Stimulated activated CD8-positive, alpha-beta memory T cell treated with anti-CD3 and anti-CD28 coated beads, Interleukin-12 subunit alpha, Interleukin-12 subunit beta, amount 100 ng/mL, for 1 hour (primary cell): ENCODE measurements at regions not wholly inside any gene's neighbourhood (a gene's known extent, or its start where the extent isn't known, plus 50 kb on each side); places are given as distances from the start of the nearest gene placed in this dataset.
"Not testable (repeated sequence)": the region's sequence is repeated elsewhere in the genome, so short reads cannot be mapped to it uniquely, and the experiment has no call there.

Source experiments
- DNase-seq: peaks from one replicate; pipeline ENCODE4 v3.0.0-alpha.2; 2020; ENCODE audit warnings: low read depth

DNA sequence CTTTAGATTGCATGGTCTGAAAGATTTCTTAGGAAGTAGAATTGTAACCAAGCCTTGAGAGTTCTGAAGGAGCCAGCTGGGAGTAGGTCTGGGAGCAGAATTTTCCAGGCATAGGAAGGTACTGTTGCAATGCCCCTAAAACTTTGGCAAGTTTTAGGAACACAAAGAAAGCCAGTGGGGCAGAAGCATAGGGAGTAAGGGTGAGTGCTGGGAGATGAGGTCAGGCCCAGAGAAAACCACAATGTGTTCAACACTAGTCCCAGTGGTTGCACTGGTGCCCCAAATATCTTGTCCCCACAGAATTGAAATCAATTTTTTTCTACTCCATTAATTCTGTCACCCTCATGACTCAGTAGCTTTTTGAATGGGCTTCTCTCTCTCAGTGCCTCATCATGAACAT lies 120.7 kb upstream of the GALNT15 start:
- DNase-seq: no peak

DNA sequence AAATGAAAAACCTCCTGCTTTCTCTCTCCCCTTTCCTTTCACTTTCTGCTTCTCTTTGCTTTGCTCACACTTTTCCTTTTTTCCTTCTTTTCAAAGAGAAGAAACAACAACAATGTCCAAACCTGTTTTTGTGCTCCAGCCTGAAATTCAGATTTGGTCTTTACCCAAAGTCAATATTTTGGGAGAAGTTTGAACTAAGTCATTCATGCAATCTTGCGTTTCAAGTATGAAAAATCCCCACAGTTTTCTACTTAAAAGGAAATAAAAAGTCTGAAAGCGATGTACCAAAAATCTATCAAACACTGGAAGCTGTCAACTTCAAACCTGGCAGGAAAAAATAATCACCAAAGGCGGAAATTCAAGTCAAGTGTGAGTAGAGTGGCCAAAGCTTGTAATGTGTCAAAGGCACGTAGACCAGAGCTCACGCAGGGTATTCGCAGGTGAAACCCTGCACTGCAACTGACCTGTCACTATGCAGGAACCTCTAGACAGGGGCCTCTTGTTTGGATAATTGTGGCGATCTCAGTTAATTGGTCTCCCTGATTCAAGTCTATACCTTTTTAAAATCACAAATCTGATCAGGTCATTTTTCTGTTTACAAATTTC lies 118.8 kb upstream of the GALNT15 start:
- no peak for DNase-seq

DNA sequence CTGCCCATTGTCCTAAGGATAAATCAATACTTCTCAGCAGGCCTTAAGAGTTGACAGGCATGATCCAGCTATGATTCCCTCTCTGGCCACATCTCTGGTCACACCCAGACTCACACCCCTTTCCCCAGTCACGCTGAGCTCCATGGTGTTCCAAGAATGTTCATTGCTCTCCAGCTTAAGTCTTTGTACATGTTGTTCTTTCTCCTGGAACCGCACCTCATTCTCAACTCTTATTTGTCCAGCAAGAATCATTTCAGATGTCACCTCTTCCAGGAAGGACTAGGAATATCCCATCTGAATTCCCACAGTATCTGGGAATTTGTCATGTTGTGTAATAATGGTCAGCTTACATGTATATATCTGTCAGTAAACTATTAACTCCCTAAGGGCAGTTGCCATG lies 118.3 kb upstream of the GALNT15 start:
- DNase-seq: no peak

DNA sequence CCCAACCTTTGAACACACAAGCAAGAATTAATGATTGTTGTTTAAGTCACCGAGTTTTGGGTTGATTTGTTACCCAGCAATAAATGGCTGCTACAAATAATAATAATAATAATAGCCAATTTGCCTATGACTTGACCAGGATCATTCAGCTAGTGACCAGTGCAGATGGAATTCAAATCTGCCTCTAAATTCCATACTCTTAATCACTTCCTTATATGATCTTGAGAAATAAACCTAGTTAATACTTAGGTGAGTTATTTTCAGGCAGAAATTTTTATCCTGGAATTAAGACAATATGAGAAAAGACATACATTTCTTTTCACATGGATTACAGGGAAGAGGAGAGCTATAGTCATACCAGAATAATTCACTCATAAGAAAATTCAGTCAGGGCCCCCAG lies 116.0 kb upstream of the GALNT15 start:
- no peak for DNase-seq

DNA sequence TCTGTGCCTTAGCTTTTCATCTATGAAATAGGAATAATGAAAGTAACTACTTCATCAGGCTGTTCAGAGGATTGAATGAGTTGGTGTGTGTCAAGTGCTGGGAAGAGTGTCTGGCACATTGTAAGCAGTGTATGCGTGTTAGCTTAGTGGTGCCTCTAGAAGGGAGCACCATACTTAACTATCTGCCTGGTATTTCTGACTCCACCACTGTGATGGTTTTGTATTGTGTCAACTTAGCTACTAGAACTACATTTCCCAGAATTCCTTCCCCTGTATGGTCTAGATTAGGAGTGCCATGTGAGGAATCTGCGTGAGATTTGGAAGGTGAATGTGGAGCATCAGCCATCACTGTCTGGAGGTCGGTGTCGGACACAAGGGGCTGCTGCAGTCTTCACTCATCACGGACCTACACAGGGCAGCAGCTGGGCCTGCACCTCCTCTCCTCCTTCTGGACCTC lies 115.4 kb upstream of the GALNT15 start:
- DNase-seq: no peak

DNA sequence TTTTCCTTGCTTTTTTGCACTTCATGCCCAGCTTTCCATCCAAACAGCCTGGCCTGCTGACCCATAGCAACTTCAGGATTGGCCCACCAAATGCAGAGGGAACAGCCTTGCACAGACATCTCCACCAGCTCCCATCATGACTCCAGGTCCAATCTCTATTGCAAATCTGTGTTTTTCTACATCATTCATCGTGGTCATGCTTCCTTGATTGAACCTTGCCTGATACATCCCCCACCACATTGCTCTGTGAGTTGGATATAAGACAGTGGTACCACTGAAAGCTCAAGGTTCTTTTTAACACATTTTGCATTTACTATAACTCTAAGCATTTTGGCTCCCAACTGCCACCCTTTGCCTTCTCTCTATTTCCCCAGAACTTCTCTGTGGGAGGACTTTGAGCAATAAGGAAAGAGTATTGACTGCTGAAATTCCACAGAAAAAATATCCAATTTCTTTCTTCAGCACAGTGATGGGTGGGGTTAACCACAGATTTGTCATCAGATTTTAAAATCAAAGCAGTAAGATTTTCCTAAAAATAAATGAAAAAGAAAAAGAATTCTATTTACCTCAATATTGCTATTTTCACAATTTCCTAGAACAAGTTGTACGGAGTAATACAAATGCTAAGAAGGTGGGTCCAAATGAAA lies 114.6 kb upstream of the GALNT15 start:
- DNase-seq: no peak

DNA sequence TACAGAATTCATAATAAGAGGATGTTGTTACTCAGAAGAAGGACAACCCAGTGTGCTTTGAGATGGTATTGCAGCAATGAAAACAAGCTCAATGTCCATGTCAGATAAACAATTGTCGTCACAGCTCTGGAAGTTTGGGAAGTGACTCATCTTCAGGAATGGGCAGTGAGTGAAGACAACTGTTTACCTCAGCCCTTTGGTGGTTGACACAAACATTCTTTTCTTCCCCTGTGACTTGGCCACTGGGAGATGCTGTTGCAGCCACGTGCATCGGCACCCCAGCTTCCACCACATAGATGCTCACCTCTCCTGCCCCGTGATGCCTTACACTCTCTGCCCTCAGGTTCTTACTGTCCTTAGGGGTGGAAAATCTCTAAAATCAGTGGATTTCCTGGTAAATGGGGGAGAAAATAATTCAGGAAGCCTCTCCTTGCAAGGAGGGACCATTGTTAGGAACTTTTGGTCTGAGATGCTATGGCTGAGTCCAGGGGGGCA lies 114.1 kb upstream of the GALNT15 start:
- DNase-seq: no peak

DNA sequence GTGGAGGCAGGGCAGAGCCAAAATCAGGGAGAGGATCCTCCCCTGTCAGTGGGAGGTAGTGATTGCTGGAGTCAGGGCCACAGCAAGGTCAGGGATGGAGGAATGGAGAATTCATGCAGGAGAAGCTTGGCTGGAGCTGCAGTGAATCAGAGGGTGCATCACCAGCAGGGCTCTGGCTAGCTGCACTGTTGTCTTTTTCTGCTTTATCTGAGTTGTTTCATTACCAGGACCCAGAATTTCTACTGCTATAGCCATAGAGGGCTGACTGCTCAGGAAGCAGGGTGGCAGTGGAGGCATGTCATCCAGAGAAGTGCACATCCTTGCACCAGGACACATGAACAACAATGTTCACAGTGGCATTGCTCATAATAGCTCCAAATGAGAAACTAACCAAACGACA lies 113.5 kb upstream of the GALNT15 start:
- DNase-seq: no peak

DNA sequence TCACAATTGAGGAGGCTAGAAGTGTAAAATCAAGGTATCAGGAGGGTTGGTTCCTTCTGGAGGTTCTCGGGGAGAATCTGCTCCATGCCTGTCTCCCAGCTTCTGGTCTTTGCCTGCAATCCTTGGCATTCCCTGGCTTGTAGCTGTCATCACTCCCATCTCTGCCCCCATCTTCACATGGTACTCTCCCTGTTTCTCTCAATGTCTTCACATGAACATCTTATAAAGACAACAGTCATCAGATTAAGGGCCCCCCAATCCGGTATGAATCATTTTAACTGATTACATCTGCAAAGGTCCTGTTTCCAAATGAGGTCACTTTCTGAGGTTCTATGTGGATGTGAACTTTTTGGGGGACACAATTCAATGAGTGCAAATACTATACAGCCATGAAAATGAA lies 113.0 kb upstream of the GALNT15 start:
- no peak for DNase-seq

DNA sequence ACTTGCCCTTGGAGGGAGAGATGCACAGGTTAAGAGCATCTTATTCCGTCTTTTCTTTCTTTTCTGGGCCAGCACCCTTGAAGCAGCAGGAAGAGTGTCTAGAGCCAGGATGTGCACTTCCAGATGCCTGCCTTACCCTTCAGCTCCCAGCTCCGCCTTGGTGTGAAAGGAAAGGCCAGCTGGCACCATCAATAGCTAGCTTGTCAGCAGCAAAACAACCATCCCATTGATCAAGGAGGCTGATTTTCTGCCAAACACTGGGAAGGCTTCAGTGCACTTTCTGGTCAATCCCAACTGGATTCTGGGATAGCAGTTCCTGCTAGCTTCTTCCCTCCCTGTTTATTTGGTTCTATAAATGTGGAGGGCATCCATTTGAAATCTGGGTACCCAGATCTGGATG lies 110.9 kb upstream of the GALNT15 start:
- DNase-seq: no peak

DNA sequence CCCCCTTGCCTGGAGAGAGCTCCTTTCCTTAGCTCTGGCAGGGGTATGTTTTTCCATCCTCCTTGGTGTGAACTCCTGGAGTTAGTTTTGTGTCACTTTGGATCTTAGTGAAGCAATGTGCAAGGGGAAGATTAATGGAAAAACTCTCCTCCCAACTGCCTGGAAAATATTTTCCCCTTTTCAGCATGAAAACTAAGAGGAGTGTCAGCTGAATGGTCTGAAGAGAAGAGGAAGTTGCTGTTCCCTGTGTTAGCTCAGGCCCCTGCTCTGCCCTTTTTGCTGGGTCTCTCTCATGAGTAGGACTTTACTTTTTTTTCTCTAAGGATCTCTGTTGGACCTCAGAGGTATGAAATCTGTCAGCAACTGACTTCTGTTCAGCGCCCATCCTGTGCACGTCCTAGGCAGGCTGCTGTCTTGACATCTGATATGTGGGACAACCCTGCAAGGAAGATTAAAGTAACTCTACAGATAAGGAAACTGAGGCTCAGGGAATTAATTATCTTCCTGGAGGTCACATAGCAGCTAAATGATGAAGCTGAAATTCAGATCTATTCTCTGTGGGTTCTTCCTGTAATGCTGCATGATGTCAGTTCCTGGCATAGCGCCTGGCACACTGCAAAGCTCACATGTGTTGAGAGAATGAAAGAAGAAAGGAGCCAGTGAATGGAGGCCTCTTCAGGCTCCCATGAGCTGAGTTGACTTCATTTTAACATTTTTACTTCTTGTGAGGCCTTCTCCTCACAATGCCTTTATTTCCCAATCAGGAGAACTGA lies 109.7 kb upstream of the GALNT15 start:
- DNase-seq: no peak

DNA sequence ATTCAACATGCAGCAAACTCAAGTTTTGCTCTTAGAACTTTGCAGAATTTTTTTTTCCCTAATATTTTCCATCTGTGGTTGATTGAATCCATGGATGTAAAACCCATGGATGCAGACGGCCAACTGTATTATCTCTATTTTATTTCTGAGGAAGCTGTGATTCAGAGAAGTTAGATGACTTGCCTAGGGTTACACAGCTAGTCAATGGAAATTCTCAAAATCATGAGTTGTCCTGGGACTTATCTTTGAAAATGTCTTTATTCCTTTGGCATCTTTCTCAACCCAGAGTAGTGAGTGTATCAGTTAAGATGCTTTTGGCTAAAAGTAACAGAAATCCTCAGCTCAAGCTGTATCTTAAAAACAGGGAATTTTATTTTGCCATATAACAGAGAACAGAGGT lies 107.9 kb upstream of the GALNT15 start:
- no peak for DNase-seq

DNA sequence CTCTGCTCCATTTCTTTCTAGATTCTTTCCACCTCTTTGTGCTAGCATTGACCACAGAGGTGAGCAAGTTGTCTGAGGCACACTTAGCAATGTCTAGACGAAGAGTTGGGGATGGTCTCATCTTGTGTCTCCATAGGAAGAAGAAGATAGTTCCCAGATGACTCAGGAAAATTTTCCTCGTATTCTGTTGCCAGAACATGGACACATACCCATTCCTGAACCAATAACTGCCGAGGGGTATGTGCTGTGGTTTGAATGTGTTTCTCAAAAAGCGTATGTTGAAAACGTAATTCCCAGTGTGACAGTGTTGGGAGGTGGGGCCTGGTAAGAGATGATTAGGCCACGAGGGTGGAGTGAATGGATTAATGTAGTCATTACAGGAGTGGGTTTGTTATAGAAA lies 107.5 kb upstream of the GALNT15 start:
- no peak for DNase-seq

DNA sequence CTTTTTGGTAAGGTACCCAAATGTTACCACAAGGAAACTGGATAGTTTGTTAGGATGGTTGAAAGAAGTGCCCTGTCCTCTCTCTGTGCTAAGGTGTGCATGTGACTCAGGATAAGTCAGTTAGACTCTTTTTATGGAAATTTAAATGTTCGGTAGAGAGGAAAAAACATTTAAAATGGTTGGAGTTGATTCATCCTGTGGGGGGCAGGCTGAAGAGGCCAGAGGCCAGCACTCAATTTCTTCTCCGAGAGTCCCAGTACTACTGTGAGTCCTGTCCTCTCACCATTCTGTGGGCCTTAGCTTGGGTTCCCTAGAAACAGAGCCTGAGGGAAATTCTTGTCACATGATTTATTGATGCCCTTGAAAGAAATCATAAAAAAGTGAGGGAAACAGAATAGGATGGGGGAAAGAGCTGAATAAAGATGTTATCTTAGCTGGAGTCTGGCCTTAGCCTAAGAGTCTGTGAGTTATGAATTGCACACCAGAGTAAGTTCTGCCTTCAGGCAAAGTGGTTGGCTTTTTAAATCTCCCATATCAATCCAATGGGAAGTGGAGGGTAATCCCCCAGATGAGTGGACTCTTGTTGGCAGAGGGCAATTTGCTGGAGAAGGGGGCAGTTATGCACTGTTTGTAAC lies 106.5 kb upstream of the GALNT15 start:
- DNase-seq: no peak

DNA sequence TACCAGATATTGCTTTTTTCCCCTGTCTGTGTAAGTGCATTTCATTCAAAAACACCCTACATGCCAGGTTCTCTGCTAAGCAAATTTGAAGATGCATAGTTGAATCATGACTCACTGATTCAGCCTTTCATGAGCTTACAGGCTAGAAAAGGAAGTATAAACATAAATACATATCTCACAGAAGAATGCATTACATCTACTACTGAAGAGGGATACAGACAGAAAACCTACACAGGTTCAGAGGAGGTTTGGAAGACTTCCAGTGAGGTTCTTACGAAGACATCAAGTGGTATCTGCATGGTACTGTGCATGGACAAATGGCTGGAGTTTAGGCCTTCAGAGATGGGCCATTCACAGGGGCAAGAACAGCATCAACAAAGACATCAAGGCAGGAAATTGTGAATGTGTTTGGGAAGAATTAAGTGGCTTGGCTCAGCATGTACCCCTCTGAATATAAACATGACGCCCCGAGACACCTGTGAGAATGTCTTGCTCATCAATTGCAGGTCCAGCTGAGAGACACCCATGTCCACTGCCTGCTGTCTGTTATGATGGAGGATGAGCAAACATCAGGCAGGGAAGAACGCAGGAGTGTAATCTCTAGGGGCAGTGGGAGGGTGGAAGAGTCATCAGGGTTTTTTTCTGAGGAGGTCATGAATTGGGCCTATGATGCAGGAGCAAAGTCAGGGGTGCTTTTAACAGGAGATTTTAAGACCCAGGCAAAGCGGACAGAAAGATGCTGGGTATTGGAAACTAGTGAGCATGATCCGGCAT lies 105.1 kb upstream of the GALNT15 start:
- DNase-seq: no peak

DNA sequence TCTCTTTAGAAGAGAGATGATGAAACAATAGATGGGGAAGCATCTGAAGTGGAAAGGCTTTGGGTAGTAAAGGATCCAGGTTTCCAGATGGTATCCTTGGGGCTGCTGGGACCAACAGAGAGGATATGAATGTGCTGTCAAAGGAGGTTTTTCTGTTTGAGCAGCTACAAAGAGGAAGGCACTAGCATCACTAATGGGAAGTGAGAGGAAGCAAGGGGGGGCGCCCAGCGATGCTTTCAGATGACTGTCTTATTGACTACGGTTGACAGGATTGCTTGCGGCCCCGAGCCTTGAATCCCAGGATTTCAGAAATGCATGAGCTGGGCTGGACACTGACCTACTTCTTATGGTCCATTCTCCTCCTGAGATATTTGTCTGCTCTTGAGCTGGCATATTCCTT lies 103.8 kb upstream of the GALNT15 start:
- no peak for DNase-seq

DNA sequence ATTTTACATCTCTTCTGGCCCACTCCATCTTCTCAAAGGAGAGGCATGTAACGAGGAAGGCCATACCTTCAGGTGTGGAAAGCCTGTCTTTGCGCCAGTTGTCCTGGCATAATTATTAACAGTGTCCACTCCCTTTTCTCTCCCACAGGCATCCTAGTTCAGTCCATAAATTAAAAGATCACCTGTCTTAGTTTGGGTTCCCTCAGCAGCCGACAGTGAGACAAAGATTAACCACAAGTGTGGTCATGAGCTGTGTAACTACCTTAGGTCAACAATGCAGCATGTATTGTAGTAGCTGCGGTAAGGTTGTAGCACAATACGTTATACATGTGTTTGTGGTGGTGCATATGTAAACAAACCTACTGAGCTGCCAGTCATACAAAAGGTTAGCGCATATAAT lies 103.3 kb upstream of the GALNT15 start:
- DNase-seq: no peak

DNA sequence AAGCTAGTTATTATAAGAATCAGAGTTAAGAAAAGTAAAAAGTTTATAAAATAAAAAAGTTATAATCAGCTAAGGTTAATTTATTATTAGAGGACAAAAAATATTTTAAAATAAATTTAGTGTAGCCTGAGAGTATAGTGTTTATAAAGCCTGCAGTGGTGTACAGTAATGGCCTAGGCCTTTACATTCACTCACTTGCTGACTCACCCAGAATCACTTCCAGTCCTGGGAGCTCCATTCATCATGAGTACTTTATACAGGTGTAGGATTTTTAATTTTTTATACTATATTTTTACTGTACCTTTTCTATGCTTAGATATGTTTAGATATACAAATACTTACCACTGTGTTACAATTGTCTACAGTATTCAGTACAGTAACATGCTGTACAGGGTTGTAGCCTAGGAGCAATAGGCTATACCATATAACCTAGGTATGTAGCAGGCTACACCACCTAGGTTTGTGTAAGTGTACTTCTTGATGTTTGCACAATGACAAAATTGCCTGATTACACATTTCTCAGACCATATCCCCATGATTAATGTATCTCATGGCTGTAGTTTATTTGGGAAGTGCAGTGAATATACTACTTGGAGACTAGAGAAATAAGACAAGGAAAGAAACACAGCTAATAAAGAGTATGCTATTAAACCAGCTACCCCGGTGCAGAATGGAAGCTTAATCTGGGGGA lies 101.9 kb upstream of the GALNT15 start:
- DNase-seq: no peak

DNA sequence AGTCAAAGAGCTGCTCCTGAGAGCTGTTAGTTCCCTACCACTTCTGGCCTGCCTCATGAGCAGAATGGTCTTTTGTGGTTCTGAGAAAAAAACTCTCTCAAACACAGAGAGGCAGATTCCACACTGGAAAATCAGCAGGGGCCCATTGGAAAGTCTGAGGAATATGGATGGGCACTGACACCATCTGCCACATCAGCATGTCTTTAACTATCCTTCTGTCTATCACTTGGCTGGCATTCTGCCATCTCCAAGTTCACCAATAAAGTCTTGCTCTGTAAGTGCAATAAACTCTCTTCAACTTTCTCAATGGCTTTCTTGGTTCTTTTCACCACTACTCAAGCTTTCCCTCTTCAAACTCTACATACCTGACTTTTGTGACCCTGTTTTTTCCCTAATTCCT lies 101.3 kb upstream of the GALNT15 start:
- no peak for DNase-seq

DNA sequence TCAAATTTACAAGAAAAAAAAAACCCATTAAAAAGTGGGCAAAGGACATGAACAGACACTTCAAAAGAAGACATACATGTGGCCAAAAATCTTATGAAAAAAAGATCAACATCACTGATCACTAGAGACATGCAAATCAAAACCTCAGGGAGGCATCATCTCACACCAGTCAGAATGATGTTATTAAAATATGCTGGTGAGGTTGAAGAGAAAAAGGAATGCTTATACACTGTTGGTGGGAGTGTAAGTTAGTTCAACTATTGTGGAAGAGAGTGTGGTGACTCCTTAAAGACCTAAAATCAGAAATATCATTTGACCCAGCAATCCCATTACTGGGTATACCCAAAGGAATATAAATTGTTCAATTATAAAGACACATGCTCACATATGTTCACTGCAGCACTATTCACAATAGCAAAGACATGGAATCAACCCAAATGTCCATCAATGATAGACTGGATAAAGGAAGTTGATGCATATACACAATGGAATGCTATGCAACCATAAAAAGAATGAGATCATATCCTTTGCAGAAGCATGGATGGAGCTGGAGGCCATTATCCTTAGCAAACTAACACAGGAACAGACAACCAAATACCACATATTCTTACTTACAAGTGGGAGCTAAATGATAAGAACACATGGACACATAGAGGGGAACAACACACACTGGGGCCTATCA lies 100.3 kb upstream of the GALNT15 start:
- not testable (repeated sequence) for DNase-seq

DNA sequence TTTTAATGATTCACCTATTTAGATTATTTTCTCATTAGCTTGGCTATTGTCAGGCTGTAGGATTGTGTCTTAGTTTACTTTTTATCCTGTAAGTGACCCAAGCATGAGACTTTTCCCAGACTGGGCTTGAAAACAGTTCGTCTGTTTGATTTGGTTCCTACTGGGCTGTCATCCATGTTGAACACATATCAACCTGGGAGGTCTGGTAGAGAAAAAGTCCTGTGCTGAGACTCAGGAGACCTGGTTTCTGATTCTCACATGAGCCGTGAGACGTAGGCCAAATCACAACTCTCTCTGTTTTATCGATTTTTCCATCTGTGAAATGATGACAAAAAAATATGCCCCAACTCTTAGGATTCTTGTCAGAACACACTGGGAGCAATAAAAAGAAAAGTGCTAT lies 98.8 kb upstream of the GALNT15 start:
- DNase-seq: no peak
